Epithelial cell of esophagus (primary cell): ENCODE measurements at regions not wholly inside any gene's neighbourhood (a gene's known extent, or its start where the extent isn't known, plus 50 kb on each side); places are given as distances from the start of the nearest gene placed in this dataset.
A peak's percentile ranks its signal among the peaks of the same experiment; 100 is the strongest.

ENCODE experiments used
- DNase-seq: peaks from one replicate; pipeline ENCODE4 v3.0.0; 2010; ENCODE audit warnings: low read depth
- H3K4me3 ChIP-seq: 2 replicates; pipeline ENCODE4 v1.5.1; 2011; ENCODE audit warnings: mild to moderate bottlenecking, low read length, control low read depth
- TF ChIP-seq, protein P1 (sequence below): IDR thresholded peaks from 2 replicates; pipeline ENCODE4 v1.5.1; 2011; ENCODE audit warnings: low read depth, mild to moderate bottlenecking, low read length, control low read depth, inconsistent platforms; ENCODE audit not compliant: insufficient read depth; ENCODE audit errors: missing control alignments

DNA sequence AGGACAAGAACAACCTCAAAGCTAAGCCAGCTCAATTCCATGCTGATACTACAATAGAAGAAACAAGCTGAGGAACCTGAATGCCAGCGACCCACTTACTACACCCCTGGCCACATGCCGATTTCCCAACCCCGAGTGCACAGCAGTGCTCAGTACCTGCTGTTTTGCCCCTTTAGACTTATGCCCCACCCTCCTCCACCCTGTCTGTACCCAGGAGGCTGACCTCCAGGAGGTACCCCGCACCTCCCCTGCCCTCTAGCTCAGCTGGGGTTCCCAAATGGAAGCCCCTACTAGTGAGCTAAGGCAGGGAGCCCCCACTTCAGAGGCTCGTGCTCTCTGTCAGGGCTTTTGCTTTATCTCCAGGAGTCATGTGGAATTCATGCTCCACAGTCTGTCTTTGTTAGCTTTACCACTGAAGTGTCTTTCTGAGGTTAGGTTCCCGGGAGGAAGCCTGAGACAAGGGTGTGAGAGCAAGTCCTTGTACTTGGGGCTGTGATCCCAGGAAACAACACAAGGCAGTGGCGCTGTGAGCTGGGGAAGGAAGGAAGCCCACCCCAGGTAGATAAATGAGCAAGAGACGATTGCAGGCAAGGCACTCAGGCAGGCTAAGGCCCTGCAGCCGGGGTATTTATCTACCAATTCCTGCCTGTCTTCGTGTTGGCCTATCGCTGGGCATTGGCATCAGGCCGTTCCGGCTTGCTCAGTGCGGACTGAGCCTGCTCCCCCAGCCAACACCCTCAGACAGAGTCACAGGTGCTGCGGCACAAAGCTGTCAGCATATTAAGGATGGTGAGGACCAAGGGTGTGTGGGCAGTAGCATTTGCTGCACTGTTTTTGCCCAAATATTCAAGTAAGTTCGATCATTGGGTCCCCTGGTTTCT, 220.5 kb downstream of the CYP26B1 start:
- H3K4me3 ChIP-seq = no peak overlapping the region
- no peak for DNase-seq
- TF ChIP-seq, protein P1, sequence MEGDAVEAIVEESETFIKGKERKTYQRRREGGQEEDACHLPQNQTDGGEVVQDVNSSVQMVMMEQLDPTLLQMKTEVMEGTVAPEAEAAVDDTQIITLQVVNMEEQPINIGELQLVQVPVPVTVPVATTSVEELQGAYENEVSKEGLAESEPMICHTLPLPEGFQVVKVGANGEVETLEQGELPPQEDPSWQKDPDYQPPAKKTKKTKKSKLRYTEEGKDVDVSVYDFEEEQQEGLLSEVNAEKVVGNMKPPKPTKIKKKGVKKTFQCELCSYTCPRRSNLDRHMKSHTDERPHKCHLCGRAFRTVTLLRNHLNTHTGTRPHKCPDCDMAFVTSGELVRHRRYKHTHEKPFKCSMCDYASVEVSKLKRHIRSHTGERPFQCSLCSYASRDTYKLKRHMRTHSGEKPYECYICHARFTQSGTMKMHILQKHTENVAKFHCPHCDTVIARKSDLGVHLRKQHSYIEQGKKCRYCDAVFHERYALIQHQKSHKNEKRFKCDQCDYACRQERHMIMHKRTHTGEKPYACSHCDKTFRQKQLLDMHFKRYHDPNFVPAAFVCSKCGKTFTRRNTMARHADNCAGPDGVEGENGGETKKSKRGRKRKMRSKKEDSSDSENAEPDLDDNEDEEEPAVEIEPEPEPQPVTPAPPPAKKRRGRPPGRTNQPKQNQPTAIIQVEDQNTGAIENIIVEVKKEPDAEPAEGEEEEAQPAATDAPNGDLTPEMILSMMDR = no peak

DNA sequence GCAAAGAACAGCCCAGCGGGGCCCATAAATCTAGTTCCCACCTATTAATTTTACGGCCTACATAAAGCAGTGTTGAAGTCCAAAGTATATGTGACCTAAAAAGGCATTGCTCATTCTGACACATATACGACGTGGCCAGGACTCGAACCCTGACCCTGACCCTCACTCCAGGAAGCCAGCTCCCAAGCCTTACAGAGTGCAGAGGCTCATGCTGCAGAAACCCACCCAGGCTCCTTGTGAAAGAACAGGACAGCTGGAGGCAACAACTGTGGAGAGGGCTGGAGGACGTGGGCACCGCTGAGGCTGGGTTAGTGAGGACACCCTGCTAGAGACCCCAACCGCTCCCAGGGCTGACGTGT, 221.6 kb downstream of the CYP26B1 start:
- TF ChIP-seq, protein P1 = no peak
- H3K4me3 ChIP-seq = no peak overlapping the region
- no peak for DNase-seq

DNA sequence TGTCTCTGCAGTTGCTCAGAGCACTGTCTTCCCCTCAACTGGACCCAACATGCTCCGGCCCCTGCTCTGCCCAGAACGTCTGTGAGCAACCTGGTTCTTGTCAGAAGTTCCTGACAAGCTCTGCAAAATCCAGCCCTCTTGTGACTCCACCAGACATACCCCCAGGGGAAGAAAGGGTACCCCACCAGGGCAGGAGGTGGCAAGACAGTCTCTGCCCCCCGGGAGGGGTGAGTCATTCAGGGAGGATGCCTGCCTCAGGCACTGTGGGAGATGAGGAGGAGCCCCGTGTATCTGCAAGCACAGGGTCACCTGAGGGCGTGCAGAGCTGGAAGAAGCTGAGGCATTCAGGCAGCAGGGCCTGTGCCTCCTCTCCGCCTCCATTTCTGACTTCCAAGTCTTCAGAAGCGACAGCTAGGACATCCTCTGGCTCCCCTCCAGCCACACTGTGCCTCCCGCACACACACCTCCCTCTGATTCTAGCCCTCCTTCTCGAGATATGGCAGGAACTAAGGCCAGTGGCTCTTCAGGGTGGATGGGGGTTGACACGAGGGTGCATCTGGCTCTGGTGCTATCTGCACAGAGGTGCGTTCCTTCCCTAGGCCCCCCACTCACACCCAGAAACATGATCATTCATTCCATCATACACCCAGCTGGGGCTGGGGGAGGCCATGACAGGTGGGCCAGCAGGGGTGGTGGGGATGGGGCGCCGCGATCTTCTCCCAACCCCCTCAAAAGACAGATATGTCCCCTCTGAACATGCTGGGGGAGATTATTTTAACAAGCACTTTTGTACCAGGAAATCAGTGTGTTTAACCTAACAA, 222.2 kb downstream of the CYP26B1 start:
- no peak overlapping the region for H3K4me3 ChIP-seq
- no peak for DNase-seq
- TF ChIP-seq, protein P1 = no peak

DNA sequence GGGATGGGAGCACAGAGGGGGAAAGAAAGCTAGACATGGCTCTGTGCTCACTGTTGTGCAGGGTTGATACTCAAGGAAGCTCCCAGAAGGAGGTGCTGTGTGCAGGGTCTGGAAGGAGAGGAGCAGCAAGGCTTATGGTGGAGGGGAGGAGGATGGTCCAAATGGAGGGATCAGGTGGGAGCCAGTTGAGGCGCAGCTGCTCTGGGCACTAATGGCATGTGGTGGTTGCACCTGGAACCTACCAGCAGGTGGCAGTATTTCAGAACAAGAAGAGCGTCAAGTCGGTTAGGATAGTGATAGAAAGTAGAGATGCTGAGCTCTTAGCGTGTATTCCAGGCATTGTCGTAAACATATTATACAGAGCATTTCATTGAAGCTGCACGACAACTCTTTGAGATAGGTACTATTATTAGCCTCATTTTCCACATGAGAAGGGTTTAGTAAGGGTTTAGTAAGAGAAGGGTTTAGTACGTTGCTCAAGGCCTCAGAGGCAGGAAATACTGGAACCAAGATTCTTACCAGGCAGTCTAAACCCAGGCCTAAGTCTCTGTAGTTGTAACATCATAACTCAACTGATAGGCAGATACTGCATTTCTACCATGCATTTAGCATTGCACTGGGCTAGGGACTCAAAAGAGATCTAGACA, 223.7 kb downstream of the CYP26B1 start:
- H3K4me3 ChIP-seq = no peak overlapping the region
- peak; percentile 80 for DNase-seq
- TF ChIP-seq, protein P1 = peak; percentile 93

DNA sequence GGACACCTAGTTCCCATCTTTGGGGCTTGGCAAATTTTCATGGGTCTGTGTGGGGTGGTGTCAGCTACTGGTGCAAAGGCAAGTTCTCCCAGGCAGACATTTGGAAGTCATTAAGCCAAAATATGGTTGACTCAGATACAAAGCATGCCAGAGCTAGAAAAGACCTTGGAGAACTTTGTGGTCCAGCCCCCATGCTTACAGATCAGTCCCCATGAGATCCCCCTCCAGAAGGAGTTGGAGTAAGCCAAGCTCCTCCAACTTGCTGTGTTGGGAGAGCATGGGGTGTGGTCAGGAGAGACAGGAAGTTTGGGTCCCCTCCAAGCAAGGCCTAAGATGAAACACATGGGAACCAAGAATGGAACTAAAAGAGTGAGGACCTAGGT, 224.5 kb downstream of the CYP26B1 start:
- H3K4me3 ChIP-seq = no peak overlapping the region
- DNase-seq = no peak
- TF ChIP-seq, protein P1 = no peak

DNA sequence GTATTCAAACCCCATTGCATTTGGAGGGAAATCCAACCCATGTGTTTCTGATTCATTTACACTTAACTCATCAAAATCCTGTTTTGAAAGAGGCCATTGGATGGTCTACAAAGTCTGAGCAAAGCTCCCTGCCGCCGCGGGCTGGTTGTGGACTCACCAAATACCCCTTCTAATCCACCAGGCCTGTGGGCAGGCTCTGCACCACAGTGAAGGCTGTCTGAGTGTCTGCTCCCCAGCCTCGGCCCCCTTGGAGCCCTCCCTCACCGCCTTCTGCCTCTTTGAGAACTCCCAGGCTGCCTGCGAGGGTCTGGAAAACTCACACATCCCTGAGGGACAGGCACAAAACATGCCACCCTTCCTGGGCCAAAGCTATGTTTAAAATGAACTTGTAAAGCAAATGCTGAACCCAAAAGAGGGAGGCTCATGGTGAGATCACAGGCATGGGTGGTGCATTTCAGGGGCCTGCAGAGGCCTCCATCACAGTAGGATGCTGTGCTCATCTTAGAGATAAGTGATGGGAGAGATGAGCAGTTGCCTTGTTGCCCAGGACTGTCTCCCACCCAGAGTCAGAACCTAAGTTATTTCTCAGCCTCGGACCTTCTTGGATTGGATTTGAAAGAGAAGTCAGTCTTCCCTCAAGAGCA, 225.0 kb downstream of the CYP26B1 start:
- DNase-seq = no peak
- TF ChIP-seq, protein P1 = no peak
- H3K4me3 ChIP-seq = no peak overlapping the region
